Adrenal gland (tissue), 9 donors: ENCODE measurements at regions not wholly inside any gene's neighbourhood (a gene's known extent, or its start where the extent isn't known, plus 50 kb on each side); places are given as distances from the start of the nearest gene placed in this dataset.

Experiments
- DNase-seq, 7 donors: peaks; one replicate each; pipeline ENCODE4 v3.0.0-alpha.2; 2019 to 2020
- H3K27ac ChIP-seq, 5 donors: fragments of 200-600 bp; sonication (generic) in 4 of 5; 1 replicate in 3 of 5; 2 replicates in 2 of 5; pipeline versions ENCODE4 v1.5.1 to v1.8.0; 2016 to 2020; ENCODE audit warnings: mild to moderate bottlenecking in 1 of 5
- H3K27me3 ChIP-seq: fragments of 200-600 bp; 2 replicates; pipeline ENCODE4 v1.8.0; 2021
- H3K36me3 ChIP-seq, 2 donors: fragments of 200-600 bp; replicated peaks in 1 of 2; 1 replicate in 1 of 2; 2 replicates in 1 of 2; pipeline versions ENCODE4 v1.5.1 to v1.8.0; 2018 to 2022
- H3K4me1 ChIP-seq, 2 donors: fragments of 200-600 bp; replicated peaks in 1 of 2; 1 replicate in 1 of 2; 2 replicates in 1 of 2; pipeline versions ENCODE4 v1.5.1 to v1.8.0; 2018 to 2021
- H3K4me3 ChIP-seq, 4 donors: fragments of 200-600 bp; sonication (generic) in 3 of 4; one replicate each; pipeline ENCODE4 v1.5.1; 2016 to 2018
- H3K9me3 ChIP-seq, 3 donors: fragments of 200-600 bp; sonication (generic) in 1 of 3; replicated peaks in 1 of 3; 1 replicate in 2 of 3; 2 replicates in 1 of 3; pipeline versions ENCODE4 v1.5.1 to v1.8.0; 2016 to 2021
- CTCF ChIP-seq, 6 experiments: fragments of 450-650 bp in 4 of 6; fragments of 200-600 bp in 2 of 6; sonication (generic) in 1 of 6; IDR thresholded peaks; 1 replicate in 5 of 6; 2 replicates in 1 of 6; pipeline versions ENCODE4 v1.5.1 to v1.8.0; 2016 to 2021; ENCODE audit warnings: antibody characterized with exemption in 6 of 6, mild to moderate bottlenecking in 2 of 6, moderate library complexity in 1 of 6
- POLR2A ChIP-seq, 2 donors: fragments of 450-650 bp; IDR thresholded peaks; one replicate each; pipeline ENCODE4 v1.6.1; 2017; ENCODE audit warnings: antibody characterized with exemption in 2 of 2, mild to moderate bottlenecking in 2 of 2, moderate library complexity in 1 of 2
- WGBS, 4 donors: extraction: QIAGEN DNeasy Blood & Tissue Kit in 2 of 4; methylation state at CpG; one replicate each; pipeline versions ENCODE4 v1.1.5 to v1.1.7; 2013 to 2017; 5-methylcytosine and 5-hydroxymethylcytosine counted together
- intact Hi-C, 2 donors: fragments of 100-400 bp; cut with DNase I; formaldehyde crosslinking; loops; one replicate each; pipeline versions ENCODE4 v1.14.1 to v1.15.0; 2022 to 2023
- donor health status: healthy with polysubstance abuse.
- donor health status: Bipolar disorder and iron deficiency.
- donor health status: DM: yes; HTN: yes; CAD: no.
- donor health status: DM: no; HTN: no; CAD: no.
- donor health status: DM: no; HTN: no; CAD: no.

- no peaks in the 10 kb centered on the region for H3K27me3 ChIP-seq
- H3K27ac ChIP-seq, result no peak overlapping the region
- 49 to 78% (median 56%) methylated on average over 1 to 3 of the region's 3 CpGs for WGBS, 4 donors
- no peak for DNase-seq
- intact Hi-C loops, result no loop called here
- H3K4me3 ChIP-seq, result no peak overlapping the region
- no peaks in the 10 kb centered on the region for H3K4me1 ChIP-seq
- H3K36me3 ChIP-seq, result no peaks in the 10 kb centered on the region
- no peaks in the 10 kb centered on the region for H3K9me3 ChIP-seq
- TF ChIP-seq CTCF (IDR thresholded peaks at IDR 0.05) (peak in 1 of 6 experiments; percentile 29), POLR2A (IDR thresholded peaks at IDR 0.05) (no peak)
These were observed 1455.9 kb downstream of the SI start for GRCh38 chr3:163622384-163622783.

- Histone ChIP-seq H3K4me1 (no peaks in the 10 kb centered on the region), H3K4me3 (no peak overlapping the region), H3K27ac (no peak overlapping the region), H3K36me3 (no peaks in the 10 kb centered on the region), H3K27me3 (no peaks in the 10 kb centered on the region), H3K9me3 (no peaks in the 10 kb centered on the region)
- no peak for DNase-seq
- intact Hi-C loops, result no loop called here
- TF ChIP-seq CTCF (IDR thresholded peaks at IDR 0.05) (no peak), POLR2A (IDR thresholded peaks at IDR 0.05) (no peak)
These were observed 1463.4 kb downstream of the SI start for GRCh38 chr3:163614886-163615285.

GRCh38 chr3:163605915-163606314 lies 1472.4 kb downstream of the SI start:
- no peaks in the 10 kb centered on the region for H3K27me3 ChIP-seq
- H3K4me1 ChIP-seq, result no peaks in the 10 kb centered on the region
- TF ChIP-seq POLR2A (IDR thresholded peaks at IDR 0.05) (no peak), CTCF (IDR thresholded peaks at IDR 0.05) (no peak)
- WGBS, 4 donors, result 91 to 97% (median 95%) methylated on average over 1 of the region's 1 CpG
- H3K4me3 ChIP-seq, result no peak overlapping the region
- no peak overlapping the region for H3K27ac ChIP-seq
- no peaks in the 10 kb centered on the region for H3K9me3 ChIP-seq
- intact Hi-C loops, result no loop called here
- no peaks in the 10 kb centered on the region for H3K36me3 ChIP-seq
- DNase-seq, result no peak

- no peak for DNase-seq
- intact Hi-C loops, result no loop called here
- TF ChIP-seq POLR2A (IDR thresholded peaks at IDR 0.05) (no peak), CTCF (IDR thresholded peaks at IDR 0.05) (no peak)
- H3K9me3 ChIP-seq, result no peaks in the 10 kb centered on the region
- H3K27me3 ChIP-seq, result no peaks in the 10 kb centered on the region
- no peak overlapping the region for H3K4me3 ChIP-seq
- WGBS, 4 donors, result 51 to 80% (median 62%) methylated on average over 1 of the region's 1 CpG
- H3K4me1 ChIP-seq, result no peaks in the 10 kb centered on the region
- no peaks in the 10 kb centered on the region for H3K36me3 ChIP-seq
- H3K27ac ChIP-seq, result no peak overlapping the region
These were observed 1476.9 kb downstream of the SI start for GRCh38 chr3:163601426-163601825.
